Astrocyte (in vitro differentiated cells and primary cell): ENCODE measurements at regions not wholly inside any gene's neighbourhood (a gene's known extent, or its start where the extent isn't known, plus 50 kb on each side); places are given as distances from the start of the nearest gene placed in this dataset.
"Not testable (repeated sequence)": the region's sequence is repeated elsewhere in the genome, so short reads cannot be mapped to it uniquely, and the experiment has no call there.

ENCODE experiments used
- DNase-seq: peaks from one replicate; pipeline ENCODE4 v3.0.0-alpha.2; 2010; ENCODE audit warnings: low read depth
- FAIRE-seq: peaks from 2 replicates; lab custom pipeline; 2011; peaks lifted over from hg19 to GRCh38; lab: Jason Lieb, UNC
- H2AFZ ChIP-seq: 2 replicates; pipeline ENCODE4 v1.6.0; 2012; ENCODE audit warnings: low read depth, low read length, inconsistent platforms
- H3K27ac ChIP-seq: 2 replicates; pipeline ENCODE4 v1.5.1; 2011; ENCODE audit warnings: low read depth, low read length, inconsistent platforms
- H3K27me3 ChIP-seq: 2 replicates; pipeline ENCODE4 v1.6.0; 2011; ENCODE audit warnings: low read length, inconsistent platforms; ENCODE audit not compliant: insufficient read depth
- H3K36me3 ChIP-seq: 2 replicates; pipeline ENCODE4 v1.5.1; 2011; ENCODE audit warnings: low read length, inconsistent platforms; ENCODE audit not compliant: insufficient read depth
- H3K4me1 ChIP-seq: 2 replicates; pipeline ENCODE4 v1.5.1; 2011; ENCODE audit warnings: low read length, inconsistent platforms; ENCODE audit not compliant: insufficient read depth
- H3K4me2 ChIP-seq: 2 replicates; pipeline ENCODE4 v1.6.0; 2012; ENCODE audit warnings: low read length, inconsistent platforms
- H3K4me3 ChIP-seq: 2 replicates; pipeline ENCODE4 v1.5.1; 2011; ENCODE audit warnings: low read depth, mild to moderate bottlenecking, low read length, inconsistent platforms; ENCODE audit not compliant: insufficient read depth
- H3K79me2 ChIP-seq: 2 replicates; pipeline ENCODE4 v1.6.0; 2012; ENCODE audit warnings: mild to moderate bottlenecking, low read length, inconsistent platforms; ENCODE audit not compliant: insufficient read depth
- H3K9ac ChIP-seq: 2 replicates; pipeline ENCODE4 v1.6.0; 2012; ENCODE audit warnings: mild to moderate bottlenecking, low read length, inconsistent platforms
- H3K9me3 ChIP-seq: 2 replicates; pipeline ENCODE4 v1.5.1; 2012; ENCODE audit warnings: low read depth, mild to moderate bottlenecking, low read length, inconsistent platforms; ENCODE audit not compliant: insufficient read depth
- H4K20me1 ChIP-seq: 2 replicates; pipeline ENCODE4 v1.6.0; 2012; ENCODE audit warnings: low read length, inconsistent platforms; ENCODE audit not compliant: insufficient read depth
- H3K27ac Mint-ChIP-seq: one replicate; pipeline ENCODE4 v1.8.0; 2021; ENCODE audit warnings: mild to moderate bottlenecking, mixed read lengths; ENCODE audit not compliant: unreplicated experiment
- H3K27me3 Mint-ChIP-seq: one replicate; pipeline ENCODE4 v1.8.0; 2021; ENCODE audit warnings: low read depth, mixed read lengths; ENCODE audit not compliant: unreplicated experiment
- H3K36me3 Mint-ChIP-seq: one replicate; pipeline ENCODE4 v1.8.0; 2021; ENCODE audit warnings: low read depth, mixed read lengths; ENCODE audit not compliant: unreplicated experiment
- H3K4me1 Mint-ChIP-seq: one replicate; pipeline ENCODE4 v1.8.0; 2021; ENCODE audit warnings: low read depth, mixed read lengths; ENCODE audit not compliant: unreplicated experiment
- H3K4me3 Mint-ChIP-seq: one replicate; pipeline ENCODE4 v1.8.0; 2021; ENCODE audit warnings: mild to moderate bottlenecking, moderate library complexity, mixed read lengths; ENCODE audit not compliant: unreplicated experiment
- H3K9me3 Mint-ChIP-seq: one replicate; pipeline ENCODE4 v1.8.0; 2021; ENCODE audit warnings: mild to moderate bottlenecking, mixed read lengths; ENCODE audit not compliant: unreplicated experiment
- EZH2 ChIP-seq: IDR thresholded peaks from 2 replicates; pipeline ENCODE4 v1.6.1; 2012; ENCODE audit warnings: mild to moderate bottlenecking, low read length, inconsistent platforms; ENCODE audit not compliant: insufficient read depth
- TF ChIP-seq, protein P1 (sequence below): IDR thresholded peaks from 2 replicates; pipeline ENCODE4 v1.5.1; 2011; ENCODE audit warnings: low read depth, mild to moderate bottlenecking, inconsistent platforms, low read length, moderate library complexity; ENCODE audit not compliant: insufficient read depth

GRCh38 chr3:132981719-132982118 is 56.5 kb upstream of the TMEM108 start:
- Histone ChIP-seq H3K27me3 (no peaks in the 10 kb centered on the region), H3K36me3 (no peaks in the 10 kb centered on the region), H3K4me1 (no peaks in the 10 kb centered on the region), H3K4me3 (no peak overlapping the region), H4K20me1 (no peaks in the 10 kb centered on the region), H3K27ac (no peak overlapping the region), H3K4me2 (no peak overlapping the region), H3K79me2 (no peaks in the 10 kb centered on the region), H3K9ac (no peak overlapping the region), H3K9me3 (no peaks in the 10 kb centered on the region), H2AFZ (no peak overlapping the region)
- Mint-ChIP-seq H3K36me3 (no peaks in the 10 kb centered on the region), H3K4me3 (no peak overlapping the region), H3K9me3 (peaks cover 5% of the 10 kb centered on the region), H3K27ac (no peak overlapping the region), H3K27me3 (peaks cover 2% of the 10 kb centered on the region), H3K4me1 (peaks cover 3% of the 10 kb centered on the region)
- no peak for FAIRE-seq
- no peak for TF ChIP-seq EZH2
- TF ChIP-seq, protein P1, sequence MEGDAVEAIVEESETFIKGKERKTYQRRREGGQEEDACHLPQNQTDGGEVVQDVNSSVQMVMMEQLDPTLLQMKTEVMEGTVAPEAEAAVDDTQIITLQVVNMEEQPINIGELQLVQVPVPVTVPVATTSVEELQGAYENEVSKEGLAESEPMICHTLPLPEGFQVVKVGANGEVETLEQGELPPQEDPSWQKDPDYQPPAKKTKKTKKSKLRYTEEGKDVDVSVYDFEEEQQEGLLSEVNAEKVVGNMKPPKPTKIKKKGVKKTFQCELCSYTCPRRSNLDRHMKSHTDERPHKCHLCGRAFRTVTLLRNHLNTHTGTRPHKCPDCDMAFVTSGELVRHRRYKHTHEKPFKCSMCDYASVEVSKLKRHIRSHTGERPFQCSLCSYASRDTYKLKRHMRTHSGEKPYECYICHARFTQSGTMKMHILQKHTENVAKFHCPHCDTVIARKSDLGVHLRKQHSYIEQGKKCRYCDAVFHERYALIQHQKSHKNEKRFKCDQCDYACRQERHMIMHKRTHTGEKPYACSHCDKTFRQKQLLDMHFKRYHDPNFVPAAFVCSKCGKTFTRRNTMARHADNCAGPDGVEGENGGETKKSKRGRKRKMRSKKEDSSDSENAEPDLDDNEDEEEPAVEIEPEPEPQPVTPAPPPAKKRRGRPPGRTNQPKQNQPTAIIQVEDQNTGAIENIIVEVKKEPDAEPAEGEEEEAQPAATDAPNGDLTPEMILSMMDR, result no peak
- no peak for DNase-seq

- Histone ChIP-seq H3K4me1 (no peaks in the 10 kb centered on the region), H3K9ac (no peak overlapping the region), H3K79me2 (no peaks in the 10 kb centered on the region), H3K27ac (no peak overlapping the region), H3K4me3 (no peak overlapping the region), H3K4me2 (no peak overlapping the region), H2AFZ (no peak overlapping the region), H3K9me3 (no peaks in the 10 kb centered on the region), H3K36me3 (no peaks in the 10 kb centered on the region), H3K27me3 (no peaks in the 10 kb centered on the region), H4K20me1 (no peaks in the 10 kb centered on the region)
- Mint-ChIP-seq H3K4me3 (no peak overlapping the region), H3K27ac (no peak overlapping the region), H3K27me3 (peaks cover 2% of the 10 kb centered on the region), H3K36me3 (no peaks in the 10 kb centered on the region), H3K9me3 (peaks cover 5% of the 10 kb centered on the region), H3K4me1 (peaks cover 3% of the 10 kb centered on the region)
- FAIRE-seq (no peak), DNase-seq (no peak)
- TF ChIP-seq, protein P1, result no peak
- TF ChIP-seq EZH2, result no peak
Measured at GRCh38 chr3:132980102-132980501, 58.1 kb upstream of the TMEM108 start.

GRCh38 chr3:132979606-132980005 is 58.6 kb upstream of the TMEM108 start:
- no peaks in the 10 kb centered on the region for H3K79me2 ChIP-seq
- DNase-seq, result no peak
- H3K4me1 Mint-ChIP-seq, result peaks cover 3% of the 10 kb centered on the region
- no peak overlapping the region for H3K4me3 Mint-ChIP-seq
- H3K36me3 Mint-ChIP-seq, result no peaks in the 10 kb centered on the region
- H4K20me1 ChIP-seq, result no peaks in the 10 kb centered on the region
- peaks cover 4% of the 10 kb centered on the region for H3K9me3 Mint-ChIP-seq
- no peaks in the 10 kb centered on the region for H3K4me1 ChIP-seq
- peaks cover 2% of the 10 kb centered on the region for H3K27me3 Mint-ChIP-seq
- no peak overlapping the region for H3K9ac ChIP-seq
- no peaks in the 10 kb centered on the region for H3K36me3 ChIP-seq
- no peak overlapping the region for H3K4me2 ChIP-seq
- H3K4me3 ChIP-seq, result no peak overlapping the region
- no peaks in the 10 kb centered on the region for H3K27me3 ChIP-seq
- H3K27ac ChIP-seq, result no peak overlapping the region
- no peak overlapping the region for H3K27ac Mint-ChIP-seq
- no peaks in the 10 kb centered on the region for H3K9me3 ChIP-seq
- H2AFZ ChIP-seq, result no peak overlapping the region
- TF ChIP-seq EZH2, result no peak
- TF ChIP-seq, protein P1, result no peak
- no peak for FAIRE-seq

DNA sequence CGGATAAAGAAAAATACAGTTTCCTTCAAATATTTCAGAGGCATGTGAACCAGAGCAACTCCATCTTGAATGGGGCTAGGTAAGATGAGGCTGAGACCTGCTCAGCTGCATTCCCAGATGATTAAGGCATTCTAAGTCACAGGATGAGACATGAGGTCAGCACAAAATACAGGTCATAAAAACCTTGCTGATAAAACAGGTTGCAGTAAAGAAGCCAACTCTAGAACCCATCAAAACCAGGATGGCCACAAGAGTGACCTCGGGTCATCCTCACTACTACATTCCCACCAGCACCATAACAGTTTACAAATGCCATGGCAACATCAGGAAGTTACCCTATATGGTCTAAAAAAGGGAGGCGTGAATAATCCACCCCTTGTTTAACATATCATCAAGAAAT is 59.2 kb upstream of the TMEM108 start:
- FAIRE-seq, H4K20me1 ChIP-seq, DNase-seq, H3K4me3 ChIP-seq, H3K9me3 ChIP-seq, H3K27ac Mint-ChIP-seq, H3K79me2 ChIP-seq, H3K4me1 ChIP-seq, H3K36me3 Mint-ChIP-seq, H3K9me3 Mint-ChIP-seq, H3K27me3 Mint-ChIP-seq, H3K4me3 Mint-ChIP-seq, H3K4me2 ChIP-seq, H3K4me1 Mint-ChIP-seq, H3K27ac ChIP-seq, H3K36me3 ChIP-seq, H2AFZ ChIP-seq, H3K9ac ChIP-seq, H3K27me3 ChIP-seq: not testable (repeated sequence)
